ENCODE measurements at regions not wholly inside any gene's neighbourhood (a gene's known extent, or its start where the extent isn't known, plus 50 kb on each side); places are given as distances from the start of the nearest gene placed in this dataset.
A peak's percentile ranks its signal among the peaks of the same experiment; 100 is the strongest.
"Not testable (repeated sequence)": the region's sequence is repeated elsewhere in the genome, so short reads cannot be mapped to it uniquely, and the experiment has no call there.

DNA sequence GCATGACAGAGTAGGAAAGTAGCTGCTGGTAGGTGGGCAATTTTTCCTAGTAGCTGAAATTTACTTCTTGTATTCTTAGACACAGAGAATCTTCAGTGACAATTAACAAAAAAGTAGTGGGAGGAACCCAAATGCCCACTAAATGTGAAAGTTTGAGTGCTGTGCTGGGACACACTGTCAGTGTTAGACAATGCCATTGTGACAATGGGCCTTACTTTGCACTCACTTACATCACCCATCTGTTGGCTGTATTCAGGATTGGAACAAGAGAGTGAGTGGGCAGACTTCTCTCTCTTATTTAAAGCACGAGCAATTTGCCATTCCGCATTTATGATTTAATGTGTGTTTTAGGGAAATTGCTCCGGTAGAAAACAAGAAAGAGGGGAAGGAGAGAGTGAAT lies 662.5 kb downstream of the CBLN4 start:
- Histone ChIP-seq H3K36me3 (ENCODE audit: insufficient read depth) (no peaks in the 10 kb centered on the region), H3K4me3 (ENCODE audit: low read depth, low read length) (no peak overlapping the region), H3K4me1 (ENCODE audit: insufficient read depth) (no peaks in the 10 kb centered on the region), H3K27ac (ENCODE audit: low read depth) (no peak overlapping the region)
- 92% methylated on average over 3 of the region's 3 CpGs for whole genome bisulfite sequencing
- no peak for DNase-seq (ENCODE audit: extremely low spot score)

DNA sequence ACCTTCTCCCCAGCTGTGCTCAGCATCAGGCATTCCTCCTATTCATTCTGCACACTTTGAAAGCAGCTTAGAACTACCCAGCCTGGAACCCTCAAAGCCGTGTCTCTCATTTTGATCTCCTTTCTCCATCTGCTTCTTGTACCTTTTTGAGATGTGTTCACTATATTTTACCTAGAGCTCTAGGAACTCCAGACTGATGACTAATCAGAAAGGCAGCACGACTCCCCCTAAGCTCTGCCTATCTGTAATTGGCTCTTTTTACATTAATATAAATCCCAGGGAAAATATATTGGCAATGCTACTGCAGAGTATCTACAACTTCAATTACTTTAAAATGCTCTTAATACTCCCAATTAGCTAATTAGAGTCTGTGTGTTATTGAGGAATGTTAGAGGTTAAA lies 671.5 kb downstream of the CBLN4 start:
- H3K36me3 ChIP-seq (ENCODE audit: insufficient read depth) = no peaks in the 10 kb centered on the region
- DNase-seq (ENCODE audit: extremely low spot score) = no peak
- 42% methylated on average over 2 of the region's 2 CpGs for WGBS
- no peaks in the 10 kb centered on the region for H3K4me1 ChIP-seq (ENCODE audit: insufficient read depth)
- H3K27ac ChIP-seq (ENCODE audit: low read depth) = no peak overlapping the region
- no peak overlapping the region for H3K4me3 ChIP-seq (ENCODE audit: low read depth, low read length)

DNA sequence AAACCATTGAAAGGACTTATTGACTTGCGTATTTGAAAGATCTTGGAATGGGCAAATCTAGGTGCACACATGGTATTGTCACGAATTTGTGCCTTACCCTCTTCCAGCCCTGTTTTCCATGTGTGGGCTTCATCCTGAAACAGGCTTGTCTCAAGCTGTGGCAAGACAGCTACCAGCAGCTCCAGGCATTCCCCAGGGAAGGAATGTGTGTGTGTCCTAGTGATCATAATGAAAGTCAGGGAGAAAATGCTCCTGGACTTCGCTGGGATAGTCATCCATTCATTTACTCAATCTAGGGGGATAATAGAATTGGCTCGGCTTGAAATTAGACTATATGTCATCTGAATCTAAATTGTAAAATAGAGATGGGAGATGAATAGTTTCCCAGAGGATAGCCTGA lies 676.2 kb downstream of the CBLN4 start:
- no peak overlapping the region for H3K27ac ChIP-seq (ENCODE audit: low read depth)
- H3K4me1 ChIP-seq (ENCODE audit: insufficient read depth) = no peaks in the 10 kb centered on the region
- 84% methylated on average over 4 of the region's 4 CpGs for WGBS
- DNase-seq (ENCODE audit: extremely low spot score) = no peak
- H3K4me3 ChIP-seq (ENCODE audit: low read depth, low read length) = no peak overlapping the region
- no peaks in the 10 kb centered on the region for H3K36me3 ChIP-seq (ENCODE audit: insufficient read depth)

DNA sequence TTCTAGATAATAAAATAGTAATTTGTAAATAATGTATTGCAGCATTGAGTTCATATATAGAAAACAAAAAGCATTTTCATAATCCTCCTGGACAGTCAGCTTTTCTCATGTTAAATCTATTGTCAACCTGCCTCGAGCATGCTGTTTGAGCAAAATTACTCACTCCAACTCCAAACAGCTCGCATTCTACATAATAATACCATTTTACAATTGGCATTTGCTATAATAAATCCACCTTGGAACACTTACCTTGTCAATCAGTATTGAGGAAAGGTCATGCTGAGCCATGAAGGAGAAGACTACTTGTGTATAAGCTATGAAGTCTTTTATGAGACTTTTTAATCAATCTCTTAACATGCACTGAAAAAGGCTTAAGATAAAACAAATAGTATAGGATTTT lies 682.6 kb downstream of the CBLN4 start:
- H3K27ac ChIP-seq (ENCODE audit: low read depth) = no peak overlapping the region
- 69% methylated on average over 2 of the region's 2 CpGs for WGBS
- H3K36me3 ChIP-seq (ENCODE audit: insufficient read depth) = no peaks in the 10 kb centered on the region

DNA sequence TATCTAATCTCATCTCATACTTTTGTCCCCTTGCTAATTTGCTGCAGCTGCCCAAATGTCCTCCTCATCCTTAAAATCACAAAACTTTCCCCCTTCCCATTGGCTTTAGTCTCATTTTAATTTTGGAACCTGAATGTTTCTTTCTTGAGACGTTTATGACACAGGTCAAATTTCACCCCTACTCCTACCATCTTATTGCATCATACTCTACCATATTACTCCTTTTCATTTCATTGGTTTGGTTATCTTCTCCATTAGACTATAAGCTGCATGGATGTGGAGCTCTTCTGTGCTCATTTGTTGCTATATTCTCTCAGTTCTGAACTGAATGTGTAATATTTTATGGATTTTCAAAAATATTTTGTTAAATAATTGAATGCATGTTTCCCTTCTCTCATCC lies 688.6 kb downstream of the CBLN4 start:
- WGBS = 66% methylated on average over 1 of the region's 1 CpG
- H3K36me3 ChIP-seq (ENCODE audit: insufficient read depth) = no peaks in the 10 kb centered on the region
- no peaks in the 10 kb centered on the region for H3K4me1 ChIP-seq (ENCODE audit: insufficient read depth)
- H3K4me3 ChIP-seq (ENCODE audit: low read depth, low read length) = no peak overlapping the region
- H3K27ac ChIP-seq (ENCODE audit: low read depth) = no peak overlapping the region
- no peak for DNase-seq (ENCODE audit: extremely low spot score)

More for the DNA sequence above, 682.6 kb downstream of the CBLN4 start:
- H3K4me3 ChIP-seq (ENCODE audit: low read depth, low read length) = no peak overlapping the region
- no peaks in the 10 kb centered on the region for H3K4me1 ChIP-seq (ENCODE audit: insufficient read depth)
- DNase-seq (ENCODE audit: extremely low spot score) = no peak

DNA sequence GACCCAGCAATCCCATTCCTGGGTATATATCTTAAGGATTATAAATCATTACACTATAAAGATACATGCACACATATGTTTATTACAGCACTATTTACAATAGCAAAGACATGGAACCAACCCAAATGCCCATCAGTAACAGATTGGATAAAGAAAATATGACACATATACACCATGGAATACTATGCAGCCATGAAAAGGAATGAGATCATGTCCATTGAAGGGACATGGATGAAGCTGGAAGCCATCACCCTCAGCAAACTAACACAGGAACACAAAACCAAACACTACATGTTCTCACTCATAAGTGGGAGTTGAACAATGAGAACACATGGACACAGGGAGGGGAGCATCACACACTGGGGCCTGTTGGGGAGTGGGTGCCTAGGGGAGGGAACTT lies 694.5 kb downstream of the CBLN4 start:
- H3K4me1 ChIP-seq (ENCODE audit: insufficient read depth); DNase-seq (ENCODE audit: extremely low spot score); H3K4me3 ChIP-seq (ENCODE audit: low read depth, low read length); H3K27ac ChIP-seq (ENCODE audit: low read depth); H3K36me3 ChIP-seq (ENCODE audit: insufficient read depth): not testable (repeated sequence)

DNA sequence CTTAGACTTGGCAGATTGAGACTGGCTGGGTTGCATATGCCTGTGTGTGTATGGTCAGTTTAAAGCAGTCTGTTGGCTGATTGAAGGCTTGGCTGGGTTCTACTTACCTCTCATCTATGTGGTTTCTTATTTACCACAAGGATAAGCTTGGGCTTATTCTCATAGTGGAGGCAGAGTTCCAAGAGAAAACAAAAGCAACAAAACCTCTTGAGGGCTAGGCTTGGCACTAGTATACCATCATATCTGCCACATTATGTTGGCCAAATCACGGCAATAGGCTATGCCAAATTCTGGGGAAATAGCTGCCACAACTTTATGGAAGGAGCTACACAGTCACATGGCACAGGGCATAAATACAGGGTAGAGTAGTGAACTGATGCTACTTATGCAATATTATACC lies 714.1 kb downstream of the CBLN4 start:
- Histone ChIP-seq H3K4me3 (ENCODE audit: low read depth, low read length) (no peak overlapping the region), H3K4me1 (ENCODE audit: insufficient read depth) (no peaks in the 10 kb centered on the region), H3K36me3 (ENCODE audit: insufficient read depth) (no peaks in the 10 kb centered on the region), H3K27ac (ENCODE audit: low read depth) (no peak overlapping the region)
- DNase-seq (ENCODE audit: extremely low spot score) = no peak
- WGBS = 83% methylated on average over 1 of the region's 1 CpG

DNA sequence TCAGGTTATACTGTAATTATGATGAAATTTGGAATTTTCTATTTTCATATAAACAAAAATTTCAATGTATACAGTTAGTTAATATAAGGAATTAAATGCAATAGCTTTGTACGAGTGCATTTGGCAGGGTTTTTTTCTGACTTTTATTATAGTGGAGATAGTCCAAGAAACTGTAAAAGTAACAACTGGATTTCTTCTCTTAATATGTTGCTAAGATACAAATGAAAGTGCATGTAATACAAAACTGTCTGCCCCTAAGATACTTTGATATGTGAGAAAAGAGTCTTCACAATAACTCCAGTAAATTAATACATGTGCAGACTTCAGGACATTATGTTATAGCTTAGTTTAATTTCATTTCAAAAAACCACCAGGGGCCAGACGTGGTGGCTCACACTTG lies 721.4 kb downstream of the CBLN4 start:
- Histone ChIP-seq H3K4me1 (ENCODE audit: insufficient read depth) (no peaks in the 10 kb centered on the region), H3K27ac (ENCODE audit: low read depth) (no peak overlapping the region), H3K36me3 (ENCODE audit: insufficient read depth) (no peaks in the 10 kb centered on the region), H3K4me3 (ENCODE audit: low read depth, low read length) (no peak overlapping the region)
- WGBS = 24% methylated on average over 2 of the region's 2 CpGs
- DNase-seq (ENCODE audit: extremely low spot score) = peak; percentile 67

DNA sequence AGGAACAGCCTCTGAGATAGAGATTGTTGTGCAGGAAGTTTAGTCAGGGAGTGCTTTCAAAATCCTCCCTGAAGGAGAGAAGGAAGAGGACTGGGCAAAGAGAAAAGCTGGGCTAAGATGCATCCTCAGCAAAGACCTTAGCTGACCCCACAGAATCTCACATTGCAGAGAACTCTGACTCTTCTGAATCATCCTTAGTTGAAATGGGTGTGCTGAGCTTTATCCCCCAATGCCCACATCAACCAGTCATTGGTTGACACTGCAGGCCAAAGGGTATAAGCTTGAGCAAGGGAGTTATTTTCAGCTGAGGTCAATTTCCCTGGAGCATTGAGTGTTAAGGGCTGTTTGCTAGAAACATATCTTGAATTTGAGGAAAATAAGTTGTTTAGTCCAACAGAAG lies 732.2 kb downstream of the CBLN4 start:
- Histone ChIP-seq H3K27ac (ENCODE audit: low read depth) (no peak overlapping the region), H3K4me1 (ENCODE audit: insufficient read depth) (no peaks in the 10 kb centered on the region), H3K36me3 (ENCODE audit: insufficient read depth) (no peaks in the 10 kb centered on the region), H3K4me3 (ENCODE audit: low read depth, low read length) (no peak overlapping the region)
- no peak for DNase-seq (ENCODE audit: extremely low spot score)

DNA sequence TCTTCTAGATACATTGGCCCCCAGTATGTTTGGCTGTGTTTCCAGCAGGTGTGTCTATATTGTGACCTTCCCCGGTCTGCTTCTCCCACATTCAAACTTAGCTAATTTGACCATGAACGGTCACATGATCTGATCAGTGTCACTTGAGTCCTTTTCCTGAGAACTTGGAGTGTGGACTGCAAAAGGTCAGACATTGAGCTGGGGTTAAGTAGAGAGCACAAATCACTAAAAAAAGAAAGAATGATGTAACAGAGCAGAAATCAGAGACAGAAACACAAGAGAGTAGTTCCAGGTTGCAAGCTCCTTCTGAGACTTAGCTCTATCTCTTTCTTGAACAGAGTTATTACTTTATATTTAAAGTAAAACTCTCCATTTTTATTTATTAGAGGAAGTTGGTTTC lies 733.9 kb downstream of the CBLN4 start:
- H3K4me1 ChIP-seq (ENCODE audit: insufficient read depth) = no peaks in the 10 kb centered on the region
- no peak for DNase-seq (ENCODE audit: extremely low spot score)
- 83% methylated on average over 2 of the region's 2 CpGs for WGBS
- H3K27ac ChIP-seq (ENCODE audit: low read depth) = no peak overlapping the region
- no peak overlapping the region for H3K4me3 ChIP-seq (ENCODE audit: low read depth, low read length)
- H3K36me3 ChIP-seq (ENCODE audit: insufficient read depth) = no peaks in the 10 kb centered on the region

DNA sequence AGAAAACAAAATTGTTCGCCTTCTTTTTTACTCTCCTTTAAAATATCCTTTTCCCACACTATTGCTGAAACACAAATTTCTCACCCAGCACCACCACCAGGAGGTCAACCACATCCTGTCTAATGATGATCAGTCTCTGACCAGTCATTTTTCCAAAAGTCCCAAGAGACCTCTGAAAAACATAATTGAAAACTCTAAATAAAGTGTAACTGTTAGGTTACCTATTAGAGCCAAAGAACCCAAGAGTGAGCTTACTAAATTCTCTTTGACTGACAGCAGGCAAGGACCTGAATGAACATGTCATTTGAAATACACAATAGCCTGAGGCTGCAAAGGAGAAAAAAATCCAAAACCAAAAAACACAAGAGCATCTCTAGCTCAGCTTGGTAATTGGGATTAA lies 735.4 kb downstream of the CBLN4 start:
- WGBS = 92% methylated on average over 1 of the region's 1 CpG
- H3K4me1 ChIP-seq (ENCODE audit: insufficient read depth) = no peaks in the 10 kb centered on the region
- no peak overlapping the region for H3K4me3 ChIP-seq (ENCODE audit: low read depth, low read length)
- no peak overlapping the region for H3K27ac ChIP-seq (ENCODE audit: low read depth)
- H3K36me3 ChIP-seq (ENCODE audit: insufficient read depth) = no peaks in the 10 kb centered on the region
- no peak for DNase-seq (ENCODE audit: extremely low spot score)

DNA sequence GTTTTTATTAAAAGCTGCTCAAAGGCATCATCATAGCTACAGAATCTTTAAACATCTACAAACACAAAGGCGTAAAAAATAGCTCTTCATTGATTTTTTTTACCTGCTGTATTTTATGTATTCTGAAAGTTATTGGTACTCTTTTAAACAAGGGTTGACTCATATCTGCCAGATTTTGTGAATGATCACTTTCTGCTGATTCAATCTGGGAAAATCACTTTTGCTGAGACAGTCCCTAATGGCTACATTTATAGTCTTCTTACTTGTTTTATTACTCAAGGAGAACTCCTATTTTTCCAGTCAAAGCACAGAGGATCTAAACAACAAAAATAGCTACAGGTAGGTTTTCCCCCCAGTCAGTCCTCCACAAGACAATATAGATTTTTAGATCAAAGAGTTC lies 739.0 kb downstream of the CBLN4 start:
- H3K27ac ChIP-seq (ENCODE audit: low read depth) = no peak overlapping the region
- H3K4me1 ChIP-seq (ENCODE audit: insufficient read depth) = no peaks in the 10 kb centered on the region
- 91% methylated on average over 1 of the region's 1 CpG for WGBS
- no peak for DNase-seq (ENCODE audit: extremely low spot score)
- no peaks in the 10 kb centered on the region for H3K36me3 ChIP-seq (ENCODE audit: insufficient read depth)
- no peak overlapping the region for H3K4me3 ChIP-seq (ENCODE audit: low read depth, low read length)

DNA sequence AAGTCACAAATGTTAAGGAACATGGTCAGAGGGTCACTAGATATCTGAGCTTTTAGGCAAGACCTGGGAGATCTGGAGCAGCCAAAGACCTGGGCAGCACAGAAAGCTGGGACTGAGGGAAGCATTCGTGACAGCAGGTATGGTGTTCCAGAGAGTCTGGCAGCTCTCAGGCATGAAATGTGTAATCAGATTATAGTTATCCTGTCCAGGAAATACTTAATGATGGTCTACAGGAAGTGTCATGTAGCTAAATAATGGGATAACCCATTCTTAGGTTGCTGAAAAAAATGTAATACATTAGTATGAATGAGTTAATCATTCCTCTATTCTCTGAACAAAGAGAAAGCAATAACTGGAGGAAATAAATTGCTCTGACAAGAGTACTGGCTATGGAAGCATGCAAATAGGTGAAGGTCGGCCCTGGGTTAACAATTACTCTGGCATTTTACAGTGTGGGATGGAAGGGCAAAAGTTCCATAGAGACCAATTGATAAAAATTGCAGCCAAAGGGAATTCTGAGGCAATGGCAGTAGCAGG lies 740.5 kb downstream of the CBLN4 start:
- Histone ChIP-seq H3K36me3 (ENCODE audit: insufficient read depth) (no peaks in the 10 kb centered on the region), H3K4me1 (ENCODE audit: insufficient read depth) (no peaks in the 10 kb centered on the region), H3K4me3 (ENCODE audit: low read depth, low read length) (no peak overlapping the region), H3K27ac (ENCODE audit: low read depth) (no peak overlapping the region)
- no peak for DNase-seq (ENCODE audit: extremely low spot score)
- 79% methylated on average over 2 of the region's 2 CpGs for WGBS

DNA sequence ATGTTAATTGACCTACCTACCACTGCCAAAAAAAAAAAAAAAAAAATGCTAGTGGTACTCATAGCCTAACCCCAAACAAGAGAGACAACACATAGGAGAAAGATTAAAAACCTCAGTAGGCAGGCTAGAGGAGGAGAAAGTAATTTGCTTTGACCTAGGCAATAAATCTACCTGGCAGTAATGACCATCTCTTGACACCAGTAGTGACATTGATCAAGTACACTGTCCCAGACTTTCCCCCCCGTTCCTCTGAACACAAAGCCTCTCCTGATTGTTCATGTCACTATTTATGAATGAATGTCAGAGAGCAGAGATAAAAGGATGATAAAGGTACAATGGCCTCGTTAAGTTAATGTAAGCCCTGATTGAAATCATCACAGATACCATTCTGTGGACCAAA lies 746.8 kb downstream of the CBLN4 start:
- 58% methylated on average over 2 of the region's 2 CpGs for WGBS
- Histone ChIP-seq H3K4me3 (ENCODE audit: low read depth, low read length) (no peak overlapping the region), H3K27ac (ENCODE audit: low read depth) (no peak overlapping the region), H3K36me3 (ENCODE audit: insufficient read depth) (no peaks in the 10 kb centered on the region), H3K4me1 (ENCODE audit: insufficient read depth) (peaks cover 4% of the 10 kb centered on the region)
- no peak for DNase-seq (ENCODE audit: extremely low spot score)

DNA sequence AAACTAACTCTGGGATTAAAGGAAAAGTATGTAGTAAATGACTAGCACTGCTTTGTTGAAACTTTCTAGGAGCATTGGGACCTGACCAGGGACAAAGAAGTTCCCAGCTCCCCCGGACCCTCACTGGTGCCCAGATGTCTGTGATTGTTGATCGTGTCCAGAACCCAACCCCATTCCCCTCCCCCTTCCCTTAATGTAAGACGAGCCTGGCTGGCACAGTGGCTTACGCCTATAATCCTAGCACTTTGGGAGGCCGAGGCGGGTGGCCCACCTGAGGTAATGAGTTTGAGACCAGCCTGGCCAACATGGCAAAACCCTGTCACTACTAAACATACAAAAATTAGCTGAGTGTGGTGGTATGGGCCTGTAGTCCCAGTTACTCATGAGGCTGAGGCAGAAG lies 750.3 kb downstream of the CBLN4 start:
- no peak overlapping the region for H3K27ac ChIP-seq (ENCODE audit: low read depth)
- peaks cover 5% of the 10 kb centered on the region for H3K4me1 ChIP-seq (ENCODE audit: insufficient read depth)
- WGBS = 75% methylated on average over 6 of the region's 6 CpGs
- H3K4me3 ChIP-seq (ENCODE audit: low read depth, low read length) = no peak overlapping the region
- H3K36me3 ChIP-seq (ENCODE audit: insufficient read depth) = no peaks in the 10 kb centered on the region
- DNase-seq (ENCODE audit: extremely low spot score) = no peak
